K562 (cell line): ENCODE measurements at regions not wholly inside any gene's neighbourhood (a gene's known extent, or its start where the extent isn't known, plus 50 kb on each side); places are given as distances from the start of the nearest gene placed in this dataset.

Experiments used
- ATF7 ChIP-seq: fragments of 450-650 bp; IDR thresholded peaks from 2 replicates; pipeline ENCODE4 v1.7.1; 2014; ENCODE audit warnings: mild to moderate bottlenecking, moderate library complexity
- BRCA1 ChIP-seq, 2 experiments: fragments of 450-650 bp in 1 of 2; sonication (generic) in 1 of 2; formaldehyde crosslinking in 1 of 2; IDR thresholded peaks; 2 replicates each; pipeline versions ENCODE4 v1.5.0 to v1.6.1; 2017 to 2020; ENCODE audit warnings: mild to moderate bottlenecking in 1 of 2, missing genetic modification reagents in 1 of 2
- BRD9 ChIP-seq: fragments of 450-650 bp; IDR thresholded peaks from 2 replicates; pipeline ENCODE4 v1.6.1; 2018; ENCODE audit warnings: low read depth; ENCODE audit not compliant: partially characterized antibody
- CHD4 ChIP-seq: fragments of 200-600 bp; sonication (generic); IDR thresholded peaks from 3 replicates; pipeline ENCODE4 v1.6.1; 2012; ENCODE audit warnings: low read depth, mild to moderate bottlenecking, mixed read lengths, low read length, inconsistent platforms; ENCODE audit not compliant: insufficient read depth, insufficient replicate concordance, poor library complexity, severe bottlenecking
- ETS1 ChIP-seq: conservative IDR thresholded peaks from 2 replicates; pipeline ENCODE4 v1.6.1; 2011; ENCODE audit warnings: low read depth, mild to moderate bottlenecking, low read length; ENCODE audit not compliant: control insufficient read depth
- GABPB1 ChIP-seq: sonication (generic); formaldehyde crosslinking; IDR thresholded peaks from 2 replicates; pipeline ENCODE4 v1.8.0; 2022; ENCODE audit warnings: mild to moderate bottlenecking, missing genetic modification reagents
- HOMEZ ChIP-seq: fragments of 250-450 bp; sonication (Bioruptor Pico); IDR thresholded peaks from 2 replicates; pipeline ENCODE4 v1.4.0; 2020; ENCODE audit warnings: mild to moderate bottlenecking, moderate library complexity
- ILF3 ChIP-seq: fragments of 450-650 bp; IDR thresholded peaks from 2 replicates; pipeline ENCODE4 v1.6.1; 2018; ENCODE audit warnings: antibody characterized with exemption, mild to moderate bottlenecking, moderate library complexity, borderline replicate concordance
- KLF6 ChIP-seq: fragments of 250-450 bp; sonication (Bioruptor Pico); IDR thresholded peaks from 2 replicates; pipeline ENCODE4 v1.4.0; 2020; ENCODE audit warnings: mild to moderate bottlenecking, moderate library complexity, borderline replicate concordance
- MTA2 ChIP-seq: fragments of 450-650 bp; IDR thresholded peaks from 2 replicates; pipeline ENCODE4 v1.6.1; 2016; ENCODE audit warnings: low read depth
- NFIX ChIP-seq: fragments of 250-450 bp; sonication (Bioruptor Pico); IDR thresholded peaks from 2 replicates; pipeline ENCODE4 v1.4.0; 2020; ENCODE audit warnings: low read depth, mild to moderate bottlenecking, moderate library complexity
- NRF1 ChIP-seq, 2 experiments: fragments of 450-650 bp; IDR thresholded peaks in 1 of 2; conservative IDR thresholded peaks in 1 of 2; 2 replicates each; pipeline ENCODE4 v1.6.1; 2014; ENCODE audit warnings: mild to moderate bottlenecking in 2 of 2
- RBM34 ChIP-seq: fragments of 200-400 bp; formaldehyde crosslinking; IDR thresholded peaks from 2 replicates; pipeline ENCODE4 v1.6.1; 2018; ENCODE audit warnings: low read length, borderline replicate concordance; ENCODE audit not compliant: insufficient read depth
- RFX5 ChIP-seq: IDR thresholded peaks from 2 replicates; pipeline ENCODE4 v1.6.1; 2011; ENCODE audit warnings: low read depth, mild to moderate bottlenecking, improper control_type of control experiment, low read length
- SMARCA4 ChIP-seq: fragments of 450-650 bp; IDR thresholded peaks from 2 replicates; pipeline ENCODE4 v1.6.1; 2016
- SMARCE1 ChIP-seq: fragments of 450-650 bp; IDR thresholded peaks from 2 replicates; pipeline ENCODE4 v1.7.1; 2016; ENCODE audit warnings: mild to moderate bottlenecking
- SP2 ChIP-seq: IDR thresholded peaks from 2 replicates; pipeline ENCODE4 v1.6.1; 2011; ENCODE audit warnings: mild to moderate bottlenecking, low read depth, low read length, moderate library complexity; ENCODE audit not compliant: poor library complexity, severe bottlenecking; ENCODE audit errors: extremely low read depth
- STAT5A ChIP-seq: IDR thresholded peaks from 2 replicates; pipeline ENCODE4 v1.6.1; 2012; ENCODE audit warnings: low read length, inconsistent platforms, borderline replicate concordance
- TFAM ChIP-seq: fragments of 250-450 bp; sonication (Bioruptor Pico); conservative IDR thresholded peaks from 2 replicates; pipeline ENCODE4 v1.5.0; 2021; ENCODE audit warnings: mild to moderate bottlenecking, moderate library complexity
- ZFPM2 ChIP-seq: fragments of 250-450 bp; sonication (Bioruptor Pico); IDR thresholded peaks from 2 replicates; pipeline ENCODE4 v1.5.1; 2022; ENCODE audit warnings: mild to moderate bottlenecking
- ZNF133 ChIP-seq: fragments of 250-450 bp; sonication (Bioruptor Pico); IDR thresholded peaks from 2 replicates; pipeline ENCODE4 v1.4.0; 2020; ENCODE audit warnings: mild to moderate bottlenecking
- ZNF280A ChIP-seq: fragments of 450-650 bp; IDR thresholded peaks from 2 replicates; pipeline ENCODE4 v1.6.1; 2018; ENCODE audit warnings: mild to moderate bottlenecking, low read depth; ENCODE audit not compliant: partially characterized antibody
- ZNF354B ChIP-seq: fragments of 250-450 bp; sonication (Bioruptor Pico); IDR thresholded peaks from 2 replicates; pipeline ENCODE4 v1.4.0; 2020
- ZNF436 ChIP-seq: fragments of 250-450, 450-650 bp; sonication (Bioruptor Pico); formaldehyde crosslinking; IDR thresholded peaks from 2 replicates; pipeline ENCODE4 v1.7.0; 2020; ENCODE audit warnings: mild to moderate bottlenecking
- ZNF644 ChIP-seq: fragments of 200-800 bp; sonication (Bioruptor generic); IDR thresholded peaks from 2 replicates; pipeline ENCODE4 v1.6.1; 2016; ENCODE audit warnings: low read depth, missing genetic modification characterization, missing compliant biosample characterization

GRCh38 chr7:155206318-155207020 lies 91.2 kb upstream of the INSIG1 start (continued):
- TF ChIP-seq HOMEZ (CRISPR knock-in tag) (no peak), TFAM (CRISPR knock-in tag) (no peak), ZFPM2 (CRISPR knock-in tag) (no peak), KLF6 (CRISPR knock-in tag) (no peak), STAT5A (no peak; the same call in 1 of the 2 replicates), NFIX (no peak), SMARCE1 (peak; percentile 38; the same call in 1 of the 2 replicates), RBM34 (no peak), ATF7 (peak; percentile 99), ZNF280A (no peak), RFX5 (peak; percentile 97), BRD9 (no peak), ZNF436 (no peak), SP2 (no peak), ZNF133 (CRISPR knock-in tag) (no peak), BRCA1 (IDR thresholded peaks at IDR 0.05) (no peak), BRCA1 (CRISPR knock-in tag; IDR thresholded peaks at IDR 0.05) (no peak), GABPB1 (CRISPR knock-in tag) (no peak; the same call in 1 of the 2 replicates), ZNF644 (tag) (no peak), ETS1 (no peak), NRF1 (conservative IDR thresholded peaks at IDR 0.05 in 1 of 2, IDR thresholded peaks at IDR 0.05 in 1 of 2) (no peak; a peak in 1 of 4 replicates), MTA2 (no peak), ILF3 (no peak), SMARCA4 (peak; percentile 25; the same call in 1 of the 2 replicates), CHD4 (no peak), ZNF354B (CRISPR knock-in tag) (0 out of 2 replicates have a peak, but pooled peaks have one; percentile 14)
